Spleen (tissue), 11 donors: ENCODE measurements at regions not wholly inside any gene's neighbourhood (a gene's known extent, or its start where the extent isn't known, plus 50 kb on each side); places are given as distances from the start of the nearest gene placed in this dataset.

Experiments
- DNase-seq: peaks from one replicate; pipeline ENCODE4 v3.0.0-alpha.2; 2020
- H3K27ac ChIP-seq, 8 donors: fragments of 200-600 bp; sonication (generic) in 7 of 8; 1 replicate in 4 of 8; 2 replicates in 4 of 8; pipeline versions ENCODE4 v1.5.0 to v1.8.0; 2016 to 2021; ENCODE audit warnings: inconsistent platforms in 4 of 8, mild to moderate bottlenecking in 4 of 8, moderate library complexity in 1 of 8
- H3K27me3 ChIP-seq, 7 donors: fragments of 200-600 bp; sonication (generic) in 6 of 7; replicated peaks in 1 of 7; 1 replicate in 4 of 7; 2 replicates in 3 of 7; pipeline versions ENCODE4 v1.5.0 to v1.8.0; 2016 to 2021; ENCODE audit warnings: inconsistent platforms in 3 of 7, mild to moderate bottlenecking in 1 of 7
- H3K36me3 ChIP-seq, 6 donors: fragments of 200-600 bp; sonication (generic) in 5 of 6; 1 replicate in 4 of 6; 2 replicates in 2 of 6; pipeline versions ENCODE4 v1.5.0 to v1.8.0; 2016 to 2021; ENCODE audit warnings: inconsistent platforms in 2 of 6
- H3K4me1 ChIP-seq, 6 donors: fragments of 200-600 bp; sonication (generic) in 5 of 6; 1 replicate in 3 of 6; 2 replicates in 3 of 6; pipeline versions ENCODE4 v1.5.0 to v1.8.0; 2016 to 2021; ENCODE audit warnings: inconsistent platforms in 3 of 6
- H3K4me3 ChIP-seq, 8 donors: fragments of 200-600 bp; sonication (generic) in 7 of 8; 1 replicate in 4 of 8; 2 replicates in 4 of 8; pipeline versions ENCODE4 v1.5.0 to v1.8.0; 2016 to 2021; ENCODE audit warnings: inconsistent platforms in 4 of 8, mild to moderate bottlenecking in 4 of 8, moderate library complexity in 2 of 8
- H3K9me3 ChIP-seq, 8 donors: fragments of 200-600 bp; sonication (generic) in 7 of 8; 1 replicate in 4 of 8; 2 replicates in 4 of 8; pipeline versions ENCODE4 v1.5.0 to v1.8.0; 2016 to 2021; ENCODE audit warnings: inconsistent platforms in 4 of 8
- CTCF ChIP-seq, 11 experiments: fragments of 200-600 bp in 7 of 11; fragments of 450-650 bp in 4 of 11; sonication (generic) in 4 of 11; IDR thresholded peaks in 8 of 11; conservative IDR thresholded peaks in 3 of 11; 1 replicate in 7 of 11; 2 replicates in 4 of 11; pipeline versions ENCODE4 v1.4.0 to v1.8.0; 2016 to 2021; ENCODE audit warnings: antibody characterized with exemption in 11 of 11, inconsistent platforms in 4 of 11, mild to moderate bottlenecking in 1 of 11
- POLR2A ChIP-seq, 3 donors: fragments of 450-650 bp; IDR thresholded peaks; one replicate each; pipeline ENCODE4 v1.5.1; 2017; ENCODE audit warnings: antibody characterized with exemption in 3 of 3, mild to moderate bottlenecking in 1 of 3
- POLR2AphosphoS5 ChIP-seq, 3 donors: sonication (generic); formaldehyde crosslinking; IDR thresholded peaks; one replicate each; pipeline ENCODE4 v1.5.1; 2017; ENCODE audit warnings: antibody characterized with exemption in 3 of 3
- WGBS, 5 donors: extraction: QIAGEN DNeasy Blood & Tissue Kit in 3 of 5; methylation state at CpG; one replicate each; pipeline versions ENCODE4 v1.1.5 to v1.1.7; 2013 to 2018; 5-methylcytosine and 5-hydroxymethylcytosine counted together
- intact Hi-C: fragments of 100-400 bp; cut with DNase I; formaldehyde crosslinking; loops from one replicate; pipeline ENCODE4 v1.15.0; 2023; ENCODE audit warnings: low total_unique reads
- donor health status: healthy with polysubstance abuse.
- donor health status: DM: no; HTN: no; CAD: no; lungs with moderate emphysema.
- donor health status: DM: no; HTN: no; CAD: no.
- donor health status: Bipolar disorder and iron deficiency.
- donor health status: healthy.
- donor health status: DM: no; HTN: no; CAD: no.
- donor health status: DM: yes; HTN: yes; CAD: no.

GRCh38 chr12:46523446-46523845, 150.9 kb upstream of the SLC38A2 start:
- H3K36me3 ChIP-seq, result no peaks in the 10 kb centered on the region
- DNase-seq, result no peak
- H3K9me3 ChIP-seq, result peaks cover 0 to 3% (median 0%) of the 10 kb centered on the region in 8 donors
- 62 to 77% (median 74%) methylated on average over 2 of the region's 2 CpGs for WGBS, 5 donors
- intact Hi-C loops, result no loop called here
- H3K4me3 ChIP-seq, result peak overlapping the region in 1 of 8 donors; percentile 12
- H3K27ac ChIP-seq, result peak overlapping the region in 6 of 8 donors; percentile 27 to 78 (median 62)
- no peaks in the 10 kb centered on the region for H3K27me3 ChIP-seq
- TF ChIP-seq POLR2AphosphoS5 (IDR thresholded peaks at IDR 0.05), result no peak
- TF ChIP-seq POLR2A (IDR thresholded peaks at IDR 0.05), result no peak
- TF ChIP-seq CTCF (IDR thresholded peaks at IDR 0.05 in 8 of 11, conservative IDR thresholded peaks at IDR 0.05 in 3 of 11), result no peak
- peaks cover 0 to 43% (median 13%) of the 10 kb centered on the region in 6 donors for H3K4me1 ChIP-seq

- 20 to 61% (median 41%) methylated on average over 1 of the region's 1 CpG for WGBS, 5 donors
- H3K4me1 ChIP-seq, result peaks cover 0 to 56% (median 17%) of the 10 kb centered on the region in 6 donors
These were observed 149.5 kb upstream of the SLC38A2 start for GRCh38 chr12:46522071-46522470.

DNA sequence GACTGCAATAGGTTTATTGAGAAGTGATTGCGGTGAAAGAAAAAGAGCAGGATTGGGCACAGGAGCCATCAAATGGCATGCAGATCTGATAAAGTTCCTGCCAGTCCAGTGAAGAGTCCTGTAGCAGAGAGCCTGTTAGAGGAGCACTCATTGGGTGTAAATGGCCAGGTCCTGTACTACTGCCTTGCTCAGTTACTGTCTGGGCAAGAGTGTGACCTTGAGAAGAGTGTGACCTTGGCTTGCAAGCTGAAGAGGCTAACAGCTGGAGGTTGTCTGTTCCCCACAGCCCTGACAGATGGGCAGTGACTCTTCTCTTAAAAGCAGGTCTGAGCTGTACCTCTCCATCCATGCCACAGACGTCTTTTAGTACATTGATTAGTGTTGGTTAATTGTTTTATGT, 148.6 kb upstream of the SLC38A2 start:
- Histone ChIP-seq H3K9me3 (no peaks in the 10 kb centered on the region), H3K4me1 (peaks cover 0 to 60% (median 17%) of the 10 kb centered on the region in 6 donors), H3K27me3 (no peaks in the 10 kb centered on the region), H3K36me3 (no peaks in the 10 kb centered on the region), H3K27ac (no peak overlapping the region), H3K4me3 (no peak overlapping the region)
- 85 to 97% (median 91%) methylated on average over 2 of the region's 2 CpGs for WGBS, 5 donors
- intact Hi-C loops, result no loop called here
- no peak for DNase-seq
- no peak for TF ChIP-seq POLR2A (IDR thresholded peaks at IDR 0.05)
- TF ChIP-seq CTCF (IDR thresholded peaks at IDR 0.05 in 8 of 11, conservative IDR thresholded peaks at IDR 0.05 in 3 of 11), result no peak
- no peak for TF ChIP-seq POLR2AphosphoS5 (IDR thresholded peaks at IDR 0.05)

More at GRCh38 chr12:46522071-46522470, 149.5 kb upstream of the SLC38A2 start:
- no peak for TF ChIP-seq POLR2A (IDR thresholded peaks at IDR 0.05)
- TF ChIP-seq CTCF (IDR thresholded peaks at IDR 0.05 in 8 of 11, conservative IDR thresholded peaks at IDR 0.05 in 3 of 11), result no peak
- TF ChIP-seq POLR2AphosphoS5 (IDR thresholded peaks at IDR 0.05), result no peak
- no peak for DNase-seq
- H3K27ac ChIP-seq, result peak overlapping the region in 1 of 8 donors; percentile 7
- intact Hi-C loops, result no loop called here
- H3K9me3 ChIP-seq, result no peaks in the 10 kb centered on the region
- H3K27me3 ChIP-seq, result no peaks in the 10 kb centered on the region
- H3K36me3 ChIP-seq, result no peaks in the 10 kb centered on the region
- H3K4me3 ChIP-seq, result no peak overlapping the region

DNA sequence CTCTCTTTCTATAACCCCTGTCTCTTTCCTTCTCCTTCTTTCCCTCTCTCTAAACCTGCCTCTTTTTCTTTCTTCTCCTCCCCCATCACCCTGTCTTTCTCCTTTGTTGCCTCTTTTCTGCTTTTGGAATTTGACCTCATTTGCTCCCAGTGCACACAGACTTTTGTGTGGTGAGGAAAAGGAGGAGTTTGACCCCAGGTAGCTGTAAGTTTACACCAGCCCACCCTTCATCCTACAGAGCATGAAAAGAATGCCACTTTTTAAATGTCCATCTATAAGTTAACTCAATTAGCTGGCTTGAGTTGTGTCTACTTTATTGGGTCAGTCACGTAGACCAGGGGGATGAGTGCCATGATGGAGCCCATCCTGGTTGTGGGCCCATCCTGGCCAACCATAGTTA, 146.8 kb upstream of the SLC38A2 start:
- Histone ChIP-seq H3K4me3 (no peak overlapping the region), H3K27me3 (no peaks in the 10 kb centered on the region), H3K4me1 (peaks cover 0 to 52% (median 15%) of the 10 kb centered on the region in 6 donors), H3K9me3 (no peaks in the 10 kb centered on the region), H3K27ac (peak overlapping the region in 4 of 8 donors; percentile 25 to 47 (median 32)), H3K36me3 (no peaks in the 10 kb centered on the region)
- WGBS, 5 donors, result 70 to 100% (median 97%) methylated on average over 1 of the region's 1 CpG
- DNase-seq, result no peak
- intact Hi-C loops, result no loop called here
- TF ChIP-seq CTCF (IDR thresholded peaks at IDR 0.05 in 8 of 11, conservative IDR thresholded peaks at IDR 0.05 in 3 of 11) (no peak), POLR2A (IDR thresholded peaks at IDR 0.05) (no peak), POLR2AphosphoS5 (IDR thresholded peaks at IDR 0.05) (no peak)
